ENCODE measurements at regions not wholly inside any gene's neighbourhood (a gene's known extent, or its start where the extent isn't known, plus 50 kb on each side); places are given as distances from the start of the nearest gene placed in this dataset.

DNA sequence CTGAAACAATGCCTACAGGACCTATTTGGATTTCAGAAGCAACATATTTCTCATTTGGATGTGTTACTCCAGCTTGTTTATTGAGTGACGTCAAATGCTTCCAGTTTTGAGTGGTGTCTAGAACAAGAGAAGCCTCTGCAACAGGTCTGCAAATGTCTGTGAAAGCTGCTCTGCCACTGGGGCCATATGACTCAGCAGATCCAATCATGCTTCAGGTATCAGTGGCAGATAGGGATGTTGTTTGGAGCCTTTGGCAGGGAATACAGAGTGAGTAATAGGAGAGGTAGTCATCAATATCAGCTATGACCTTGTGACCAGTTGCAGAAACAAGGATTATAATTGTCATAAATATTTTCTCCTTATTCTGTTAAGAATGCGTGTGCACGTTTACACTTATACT is 141.1 kb upstream of the ZXDA start:
- no peak for DNase-seq

DNA sequence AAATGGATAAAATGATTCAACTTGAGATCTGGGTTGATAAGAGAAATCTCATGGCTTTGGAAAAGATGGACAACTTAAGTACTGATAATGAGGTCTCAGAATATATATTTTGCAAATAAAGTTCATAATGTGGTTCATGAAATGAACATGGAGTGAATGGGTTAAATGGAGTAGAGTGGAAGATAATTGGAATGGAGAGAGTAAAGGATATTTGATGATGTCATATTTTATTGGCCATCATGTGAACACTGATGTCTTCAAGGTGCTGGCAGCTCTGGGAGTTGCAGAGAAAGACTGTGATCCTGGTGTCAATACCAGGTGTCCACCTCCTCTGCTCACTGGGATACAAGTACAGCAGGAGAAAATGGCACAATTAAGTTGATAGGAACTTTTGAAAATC is 133.9 kb upstream of the ZXDA start:
- DNase-seq: no peak

DNA sequence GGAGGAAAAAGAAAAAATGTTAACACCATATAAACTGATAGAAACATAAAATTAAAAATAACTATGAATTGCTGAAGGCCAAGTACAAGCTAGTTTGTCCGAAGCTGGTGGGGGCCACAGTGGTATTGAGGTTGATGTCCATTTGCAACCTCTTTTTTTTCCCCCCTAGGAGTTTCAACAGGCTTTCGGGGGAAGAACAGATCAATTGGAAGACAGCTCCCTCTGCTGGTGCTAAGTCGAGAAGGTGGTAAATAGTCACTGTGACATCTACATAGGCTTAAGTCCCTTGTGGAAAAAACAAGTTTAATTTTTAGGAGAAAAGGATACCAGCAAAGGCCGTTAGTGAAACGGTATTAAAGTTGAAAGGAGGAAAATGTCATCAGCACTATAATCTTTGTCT is 115.7 kb upstream of the ZXDA start:
- peak; percentile 13 for DNase-seq

DNA sequence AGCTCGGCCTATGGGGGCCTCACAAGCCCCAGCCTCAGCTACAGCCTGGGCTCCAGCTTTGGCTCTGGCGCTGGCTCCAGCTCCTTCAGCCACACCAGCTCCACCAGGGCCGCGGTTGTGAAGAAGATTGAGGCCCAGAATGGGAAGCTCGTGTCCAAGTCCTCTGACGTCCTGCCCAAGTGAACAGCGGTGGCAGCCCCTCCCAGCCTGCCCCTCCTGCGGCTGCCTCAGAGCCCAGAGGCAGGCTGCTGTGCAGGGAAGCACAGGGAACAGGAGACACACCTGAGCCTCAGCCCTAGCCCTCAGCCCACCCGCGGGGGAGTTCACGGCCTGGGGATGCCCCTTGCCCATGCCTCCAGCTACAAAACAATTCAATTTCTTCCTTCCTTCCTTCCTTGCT is 75.7 kb upstream of the ZXDA start:
- DNase-seq: no peak

DNA sequence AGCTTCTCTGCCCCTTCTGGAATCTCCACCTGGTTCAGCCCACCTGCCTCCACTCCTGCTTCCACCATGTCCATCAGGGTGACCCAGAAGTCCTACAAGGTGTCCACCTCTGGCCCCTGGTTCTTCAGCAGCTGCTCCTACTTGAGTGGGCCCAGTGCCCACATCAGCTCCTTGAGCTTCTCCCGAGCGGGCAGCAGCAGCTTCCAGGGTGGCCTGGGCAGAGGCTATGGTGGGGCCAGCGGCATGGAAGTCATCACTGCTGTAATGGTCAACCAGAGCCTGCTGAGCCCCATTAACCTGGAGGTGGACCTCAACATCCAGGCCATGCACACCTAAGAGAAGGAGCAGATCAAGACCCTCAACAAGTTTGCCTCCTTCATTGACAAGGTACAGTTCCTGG is 74.4 kb upstream of the ZXDA start:
- DNase-seq: no peak

DNA sequence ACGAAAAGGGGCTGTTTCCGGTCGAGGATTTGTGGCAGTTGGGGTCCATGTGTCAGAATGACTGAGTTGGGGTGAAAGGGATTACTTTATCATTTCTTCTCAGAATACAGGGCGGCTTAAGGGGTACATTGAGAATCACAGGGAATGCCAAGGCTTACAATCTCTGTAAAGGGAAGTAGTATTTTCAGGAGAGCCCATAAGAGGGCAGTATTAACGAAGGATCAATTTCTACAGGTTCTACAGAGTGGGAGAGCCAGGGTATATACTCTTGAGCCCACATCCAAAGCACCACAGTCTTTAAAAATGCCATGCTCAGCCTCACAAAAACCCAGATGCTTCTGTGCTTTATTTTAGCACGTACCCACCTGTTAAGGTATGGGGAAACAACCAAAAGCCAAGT is 67.7 kb upstream of the ZXDA start:
- DNase-seq: no peak

DNA sequence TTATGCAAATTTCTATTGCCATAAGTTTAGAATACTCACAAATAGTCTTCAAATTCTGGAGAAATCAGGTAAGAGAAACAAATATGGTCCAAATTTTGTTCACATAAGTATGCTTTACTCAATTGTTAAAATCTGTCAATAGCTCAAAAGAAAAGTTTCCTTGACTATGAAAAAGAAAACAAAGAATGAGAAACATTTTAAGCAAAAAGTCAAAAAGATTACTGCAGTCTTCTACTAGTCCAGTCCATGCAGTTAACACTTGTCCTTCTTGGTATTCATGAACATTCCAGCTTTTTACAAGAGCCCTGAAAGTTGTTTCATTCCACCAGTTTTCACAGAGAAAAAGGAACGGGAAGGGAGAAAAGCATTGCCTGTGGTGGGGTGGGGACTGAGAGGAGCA is 54.7 kb upstream of the ZXDA start:
- DNase-seq: no peak

Data from NCI-H2171 treated with DMSO at 0.1 percent for 48 hours (cell line).